ENCODE measurements at regions not wholly inside any gene's neighbourhood (a gene's known extent, or its start where the extent isn't known, plus 50 kb on each side); places are given as distances from the start of the nearest gene placed in this dataset.

- DNase-seq (ENCODE audit: low spot score), result no peak
These were observed 250.4 kb upstream of the TCERG1L start for GRCh38 chr10:131561897-131562296.

- DNase-seq (ENCODE audit: low spot score), result no peak
These were observed 251.9 kb upstream of the TCERG1L start for GRCh38 chr10:131563411-131563810.

- DNase-seq (ENCODE audit: low spot score), result no peak
These were observed 256.0 kb upstream of the TCERG1L start for GRCh38 chr10:131567279-131568162.

- no peak for DNase-seq (ENCODE audit: low spot score)
These were observed 257.3 kb upstream of the TCERG1L start for GRCh38 chr10:131568866-131569265.

- no peak for DNase-seq (ENCODE audit: low spot score)
These were observed 258.6 kb upstream of the TCERG1L start for GRCh38 chr10:131569851-131570715.

- DNase-seq (ENCODE audit: low spot score), result no peak
These were observed 259.3 kb upstream of the TCERG1L start for GRCh38 chr10:131570716-131571307.

- no peak for DNase-seq (ENCODE audit: low spot score)
These were observed 259.8 kb upstream of the TCERG1L start for GRCh38 chr10:131571346-131571745.

- DNase-seq (ENCODE audit: low spot score), result no peak
These were observed 260.3 kb upstream of the TCERG1L start for GRCh38 chr10:131571865-131572264.

- no peak for DNase-seq (ENCODE audit: low spot score)
These were observed 261.7 kb upstream of the TCERG1L start for GRCh38 chr10:131573256-131573655.

GRCh38 chr10:131573707-131574106, 262.2 kb upstream of the TCERG1L start:
- DNase-seq (ENCODE audit: low spot score), result no peak

GRCh38 chr10:131574363-131574706, 262.8 kb upstream of the TCERG1L start:
- DNase-seq (ENCODE audit: low spot score), result no peak

- DNase-seq (ENCODE audit: low spot score), result no peak
These were observed 263.3 kb upstream of the TCERG1L start for GRCh38 chr10:131574707-131575430.

- no peak for DNase-seq (ENCODE audit: low spot score)
These were observed 264.4 kb upstream of the TCERG1L start for GRCh38 chr10:131575877-131576276.

GRCh38 chr10:131576341-131577177, 265.0 kb upstream of the TCERG1L start:
- DNase-seq (ENCODE audit: low spot score), result no peak

- DNase-seq (ENCODE audit: low spot score), result no peak
These were observed 265.6 kb upstream of the TCERG1L start for GRCh38 chr10:131577178-131577555.

- DNase-seq (ENCODE audit: low spot score), result no peak
These were observed 266.4 kb upstream of the TCERG1L start for GRCh38 chr10:131577786-131578471.

- DNase-seq (ENCODE audit: low spot score), result no peak
These were observed 267.0 kb upstream of the TCERG1L start for GRCh38 chr10:131578472-131578970.

GRCh38 chr10:131579251-131580071, 267.9 kb upstream of the TCERG1L start:
- no peak for DNase-seq (ENCODE audit: low spot score)

GRCh38 chr10:131580076-131580652, 268.6 kb upstream of the TCERG1L start:
- DNase-seq (ENCODE audit: low spot score), result no peak

Measured in H4 (cell line).